Spleen (tissue), 7 donors: ENCODE measurements at regions not wholly inside any gene's neighbourhood (a gene's known extent, or its start where the extent isn't known, plus 50 kb on each side); places are given as distances from the start of the nearest gene placed in this dataset.
"Not testable (repeated sequence)": the region's sequence is repeated elsewhere in the genome, so short reads cannot be mapped to it uniquely, and the experiment has no call there.

Source experiments
- CTCF ChIP-seq, 11 experiments: fragments of 200-600 bp in 7 of 11; fragments of 450-650 bp in 4 of 11; sonication (generic) in 4 of 11; IDR thresholded peaks in 8 of 11; conservative IDR thresholded peaks in 3 of 11; 1 replicate in 7 of 11; 2 replicates in 4 of 11; pipeline versions ENCODE4 v1.4.0 to v1.8.0; 2016 to 2021; ENCODE audit warnings: antibody characterized with exemption in 11 of 11, inconsistent platforms in 4 of 11, mild to moderate bottlenecking in 1 of 11
- POLR2A ChIP-seq, 3 donors: fragments of 450-650 bp; IDR thresholded peaks; one replicate each; pipeline ENCODE4 v1.5.1; 2017; ENCODE audit warnings: antibody characterized with exemption in 3 of 3, mild to moderate bottlenecking in 1 of 3
- POLR2AphosphoS5 ChIP-seq, 3 donors: sonication (generic); formaldehyde crosslinking; IDR thresholded peaks; one replicate each; pipeline ENCODE4 v1.5.1; 2017; ENCODE audit warnings: antibody characterized with exemption in 3 of 3
- donor health status: DM: no; HTN: no; CAD: no; lungs with moderate emphysema.
- donor health status: DM: no; HTN: no; CAD: no.
- donor health status: DM: no; HTN: no; CAD: no.

GRCh38 chr7:149982537-149983112 lies 108.9 kb downstream of the ATP6V0E2 start:
- not testable (repeated sequence) for TF ChIP-seq CTCF (IDR thresholded peaks at IDR 0.05 in 8 of 11, conservative IDR thresholded peaks at IDR 0.05 in 3 of 11); POLR2AphosphoS5 (IDR thresholded peaks at IDR 0.05); POLR2A (IDR thresholded peaks at IDR 0.05)
